Stimulated activated CD4-positive, alpha-beta T cell treated with anti-CD3 and anti-CD28 coated beads, Interleukin-12 subunit alpha, Interleukin-12 subunit beta, amount 100 ng/mL, for 48 hours (primary cell): ENCODE measurements at regions not wholly inside any gene's neighbourhood (a gene's known extent, or its start where the extent isn't known, plus 50 kb on each side); places are given as distances from the start of the nearest gene placed in this dataset.

Source experiments
- DNase-seq, 3 donors: peaks; one replicate each; pipeline ENCODE4 v3.0.0-alpha.2; 2020; ENCODE audit warnings: low read depth in 2 of 3, low spot score in 1 of 3

- DNase-seq: no peak
These were observed 105.7 kb upstream of the IRS2 start for GRCh38 chr13:109892101-109892500.

GRCh38 chr13:109885235-109885634, 98.9 kb upstream of the IRS2 start:
- no peak for DNase-seq

GRCh38 chr13:109884462-109884861, 98.1 kb upstream of the IRS2 start:
- no peak for DNase-seq

GRCh38 chr13:109883181-109884180, 97.1 kb upstream of the IRS2 start:
- DNase-seq: no peak

DNA sequence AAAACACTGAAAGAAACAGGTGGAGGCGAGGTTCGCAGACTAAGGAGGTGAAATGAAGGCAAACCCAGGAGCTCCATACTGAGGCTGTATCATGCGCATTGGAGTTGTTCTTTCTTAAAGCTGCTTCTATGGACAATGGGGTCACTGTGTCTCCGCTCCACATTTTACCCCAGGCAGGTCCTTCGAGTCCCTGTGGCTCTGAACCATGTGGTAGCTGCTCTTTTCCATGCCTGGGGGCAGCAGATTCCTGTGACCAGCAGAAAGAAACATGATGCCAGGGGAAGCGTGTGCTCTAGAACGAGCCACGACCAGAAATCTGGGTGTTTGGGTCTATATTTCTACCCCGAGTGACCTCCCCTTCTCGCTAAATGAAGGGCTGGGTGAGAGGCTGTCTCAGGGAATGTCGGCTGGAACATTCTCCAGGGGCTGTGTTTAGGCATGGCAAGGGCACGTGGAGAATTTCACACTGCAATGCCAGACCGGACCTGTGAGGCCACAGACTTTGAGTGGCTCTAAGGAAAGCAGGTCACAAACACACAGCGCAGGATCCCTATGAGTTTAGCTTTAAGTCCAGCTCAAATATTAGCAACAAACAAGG, 95.7 kb upstream of the IRS2 start:
- no peak for DNase-seq

GRCh38 chr13:109881347-109881725, 95.0 kb upstream of the IRS2 start:
- DNase-seq: no peak

GRCh38 chr13:109880371-109881346, 94.3 kb upstream of the IRS2 start:
- no peak for DNase-seq

DNA sequence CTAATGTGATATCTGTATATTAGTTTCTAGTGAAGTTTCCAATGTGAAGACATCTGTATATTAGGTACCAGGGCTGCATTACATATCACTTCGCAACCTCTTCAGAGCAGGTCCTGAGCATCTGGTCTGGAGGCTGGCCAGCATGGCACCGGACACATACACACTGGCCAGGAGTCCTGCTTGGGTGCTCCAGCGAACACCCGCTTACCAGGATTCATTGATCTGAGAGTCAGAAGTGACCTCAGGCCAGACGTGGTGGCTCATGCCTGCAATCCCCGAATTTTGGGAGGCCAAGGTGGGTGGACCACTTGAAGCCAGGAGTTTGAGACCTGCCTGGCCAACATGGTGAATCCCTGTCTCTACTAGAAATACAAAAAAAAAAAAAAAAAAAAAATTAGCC, 93.0 kb upstream of the IRS2 start:
- no peak for DNase-seq

DNA sequence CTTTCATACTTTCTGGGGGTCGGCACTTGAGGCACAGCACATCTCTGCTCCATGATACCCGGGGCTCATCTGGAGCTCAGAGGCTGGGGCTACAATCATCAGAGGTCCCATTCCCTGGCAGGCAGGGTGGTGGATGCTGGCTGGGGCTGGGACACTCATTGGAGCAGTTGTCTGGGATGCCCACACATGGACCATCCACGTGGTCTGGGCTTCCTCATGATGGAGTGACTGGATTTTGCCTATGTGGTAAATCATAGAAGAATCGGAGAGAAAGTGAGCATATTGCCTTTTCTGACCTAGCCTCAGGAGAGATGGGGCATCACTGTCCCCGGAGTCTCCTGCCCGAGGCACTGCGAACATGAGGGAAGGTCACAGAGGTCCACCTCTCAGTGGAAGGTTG, 91.4 kb upstream of the IRS2 start:
- DNase-seq: no peak

DNA sequence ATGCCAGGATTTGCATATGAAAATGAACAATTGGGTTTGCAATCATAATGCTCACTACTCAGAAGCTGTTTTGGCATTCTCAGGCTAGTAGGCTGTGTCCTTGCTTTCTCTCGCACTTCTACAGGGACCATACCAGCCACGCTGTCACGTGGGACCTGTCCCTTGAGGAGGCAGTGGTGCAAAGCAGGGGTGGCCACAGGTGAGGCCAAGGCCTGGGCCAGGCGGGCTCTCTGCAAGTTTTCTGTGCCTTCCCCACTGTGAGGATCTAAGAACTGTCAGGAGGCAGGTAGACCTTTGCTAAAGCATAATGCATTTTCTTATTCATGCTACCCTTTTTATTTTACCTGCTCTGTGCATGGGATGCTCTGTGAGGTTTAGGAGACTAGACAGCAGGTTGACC, 89.4 kb upstream of the IRS2 start:
- no peak for DNase-seq

- no peak for DNase-seq
These were observed 88.4 kb upstream of the IRS2 start for GRCh38 chr13:109874484-109875454.

- no peak for DNase-seq
These were observed 87.2 kb upstream of the IRS2 start for GRCh38 chr13:109873351-109874123.

- no peak for DNase-seq
These were observed 86.5 kb upstream of the IRS2 start for GRCh38 chr13:109872864-109873263.

GRCh38 chr13:109870696-109871370, 84.5 kb upstream of the IRS2 start:
- no peak for DNase-seq

GRCh38 chr13:109870274-109870673, 83.9 kb upstream of the IRS2 start:
- no peak for DNase-seq

DNA sequence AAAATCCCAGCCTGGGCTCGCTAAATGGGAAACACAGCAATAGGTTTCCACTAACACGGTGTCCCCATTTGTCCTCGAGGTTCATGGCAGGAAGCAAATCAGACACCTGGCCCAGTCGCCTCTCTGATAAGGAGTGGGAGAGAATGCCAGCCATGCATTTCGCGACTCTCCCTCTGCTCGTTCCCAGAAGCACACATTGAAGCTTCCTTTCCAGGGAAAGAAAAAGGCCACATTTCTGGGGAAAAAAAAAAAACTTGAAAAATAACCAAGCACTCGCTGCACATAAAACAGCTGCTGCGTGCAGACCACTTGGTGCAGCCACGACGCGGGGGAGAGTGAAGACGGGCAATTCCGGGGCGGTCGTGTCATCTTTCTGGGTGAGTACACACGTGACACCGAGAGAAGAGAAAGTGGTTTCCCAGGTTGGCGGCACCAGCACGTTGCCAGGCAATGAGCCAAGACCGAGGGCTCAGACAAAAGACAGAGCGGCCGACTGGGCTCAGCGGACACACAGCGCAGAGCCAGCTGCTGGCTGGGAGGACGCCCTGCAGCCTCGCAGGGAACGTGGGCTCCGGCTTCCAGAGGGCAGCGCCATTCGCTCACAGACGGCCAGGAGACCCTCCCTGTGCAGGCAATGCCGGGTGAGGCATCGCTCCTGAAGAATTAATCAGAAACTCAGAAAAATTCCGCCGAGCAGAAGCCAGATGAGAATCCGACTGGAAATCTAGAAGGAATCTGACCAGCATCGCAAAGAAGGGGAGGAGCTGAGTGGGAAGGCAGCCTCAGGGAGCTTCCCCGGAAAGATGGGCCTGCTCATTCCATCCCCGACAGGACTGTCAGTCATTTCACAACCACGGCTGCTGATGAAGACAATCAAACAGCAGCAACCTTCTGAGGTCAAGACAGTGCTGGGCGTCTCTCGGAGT, 83.2 kb upstream of the IRS2 start:
- DNase-seq: peak in 1 of 3 donors; percentile 15

DNA sequence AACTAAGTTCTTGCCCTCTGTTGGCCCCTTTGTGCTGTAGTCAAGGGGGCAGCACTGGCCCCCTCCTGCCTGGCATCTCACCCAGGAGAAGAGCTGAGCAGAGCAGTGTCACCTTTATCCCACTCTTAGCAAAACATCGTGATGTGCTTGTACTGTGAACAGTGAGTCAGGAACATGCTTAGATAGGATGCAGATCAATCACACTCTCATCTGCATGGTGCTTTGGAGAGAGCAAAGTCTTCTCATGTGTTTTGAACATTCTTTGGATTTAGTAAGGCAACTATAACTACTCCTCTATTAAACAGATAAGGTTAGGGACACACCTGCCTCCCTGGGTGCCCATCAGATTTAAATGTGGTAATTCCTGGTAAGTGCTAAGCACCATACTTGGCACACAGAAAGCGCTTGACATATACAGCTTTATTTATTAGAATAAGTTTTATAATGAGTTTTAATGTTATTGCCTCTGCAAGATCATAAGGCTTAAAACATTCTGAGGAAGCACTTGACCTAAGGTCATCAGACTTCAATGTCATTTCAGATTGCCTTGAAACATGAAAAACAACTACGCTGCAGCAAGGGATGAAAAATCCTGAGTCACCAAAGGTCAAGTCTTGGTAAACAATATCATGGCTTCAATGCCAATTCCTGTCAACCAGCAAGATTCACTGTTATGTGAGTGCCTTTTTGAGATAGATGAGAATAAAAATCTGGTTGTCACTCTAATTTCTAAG, 82.4 kb upstream of the IRS2 start:
- DNase-seq: no peak
